BLaER1 treated with 17β-estradiol and CSF1 and Interleukin-3, amounts not matched to agents 10 nM and 100 nM (cell line): ENCODE measurements at regions not wholly inside any gene's neighbourhood (a gene's known extent, or its start where the extent isn't known, plus 50 kb on each side); places are given as distances from the start of the nearest gene placed in this dataset.
"Not testable (repeated sequence)": the region's sequence is repeated elsewhere in the genome, so short reads cannot be mapped to it uniquely, and the experiment has no call there.

ENCODE experiments used
- H3K27ac ChIP-seq, 11 experiments: shearing (Covaris generic); formaldehyde crosslinking; 2 replicates each; pipeline ENCODE4 v1.8.1; 2022
- H3K27me3 ChIP-seq, 11 experiments: shearing (Covaris generic); formaldehyde crosslinking; 2 replicates each; pipeline ENCODE4 v1.8.1; 2022
- H3K36me3 ChIP-seq, 11 experiments: shearing (Covaris generic); formaldehyde crosslinking; 2 replicates each; pipeline ENCODE4 v1.8.1; 2022
- H3K4me1 ChIP-seq, 10 experiments: shearing (Covaris generic); formaldehyde crosslinking; 2 replicates each; pipeline ENCODE4 v1.8.1; 2022
- H3K4me2 ChIP-seq, 11 experiments: shearing (Covaris generic); formaldehyde crosslinking; 2 replicates each; pipeline ENCODE4 v1.8.1; 2022
- H3K4me3 ChIP-seq, 10 experiments: shearing (Covaris generic); formaldehyde crosslinking; 2 replicates each; pipeline ENCODE4 v1.8.1; 2022
- H3K9ac ChIP-seq, 11 experiments: shearing (Covaris generic); formaldehyde crosslinking; 2 replicates each; pipeline ENCODE4 v1.8.1; 2022
- H3K9me3 ChIP-seq, 11 experiments: shearing (Covaris generic); formaldehyde crosslinking; replicated peaks in 1 of 11; 2 replicates each; pipeline ENCODE4 v1.8.1; 2022
- H4K20me1 ChIP-seq, 11 experiments: shearing (Covaris generic); formaldehyde crosslinking; 2 replicates each; pipeline ENCODE4 v1.8.1; 2022
- Cebpa-rat ChIP-seq, 11 experiments: shearing (Covaris generic); IDR thresholded peaks; 2 replicates each; pipeline ENCODE4 v1.8.1; 2022

DNA sequence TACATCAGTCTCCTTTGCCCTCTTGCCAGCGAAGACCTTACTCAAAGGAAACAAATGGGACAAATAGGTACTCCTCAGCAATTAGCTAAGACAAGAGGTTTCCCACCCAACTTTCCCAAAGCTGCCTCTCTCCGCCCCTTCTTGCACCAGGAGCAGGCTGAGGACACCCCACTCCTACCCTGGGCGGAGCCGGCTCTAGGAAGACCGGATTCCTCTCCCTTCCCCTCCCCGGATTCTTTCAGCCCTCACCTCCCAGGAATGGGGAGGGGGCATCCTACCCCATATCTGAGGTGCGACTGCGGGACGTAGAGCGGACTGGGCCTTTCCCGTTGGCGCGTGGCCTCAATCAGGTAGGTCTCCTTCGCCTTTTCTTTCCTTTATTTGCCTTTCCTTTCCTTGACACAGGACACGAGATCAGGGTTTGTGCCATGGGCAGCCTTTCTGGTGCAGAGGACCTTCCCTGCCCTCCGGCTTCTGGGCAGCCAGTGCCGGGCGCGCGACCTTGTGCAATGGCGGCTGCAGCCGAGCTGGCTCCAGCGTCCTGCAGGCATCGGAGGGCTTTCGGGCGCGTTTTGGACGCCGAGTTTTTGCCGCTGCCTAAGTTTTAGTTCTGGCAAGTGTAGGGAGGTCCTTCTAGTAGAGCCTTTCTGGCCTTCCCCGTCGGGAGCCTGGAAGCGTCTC, 279.9 kb downstream of the PLS3 start:
- H3K27me3 ChIP-seq, H3K9me3 ChIP-seq, H4K20me1 ChIP-seq, H3K27ac ChIP-seq, H3K36me3 ChIP-seq, H3K4me3 ChIP-seq, H3K9ac ChIP-seq, H3K4me1 ChIP-seq, H3K4me2 ChIP-seq: not testable (repeated sequence)

DNA sequence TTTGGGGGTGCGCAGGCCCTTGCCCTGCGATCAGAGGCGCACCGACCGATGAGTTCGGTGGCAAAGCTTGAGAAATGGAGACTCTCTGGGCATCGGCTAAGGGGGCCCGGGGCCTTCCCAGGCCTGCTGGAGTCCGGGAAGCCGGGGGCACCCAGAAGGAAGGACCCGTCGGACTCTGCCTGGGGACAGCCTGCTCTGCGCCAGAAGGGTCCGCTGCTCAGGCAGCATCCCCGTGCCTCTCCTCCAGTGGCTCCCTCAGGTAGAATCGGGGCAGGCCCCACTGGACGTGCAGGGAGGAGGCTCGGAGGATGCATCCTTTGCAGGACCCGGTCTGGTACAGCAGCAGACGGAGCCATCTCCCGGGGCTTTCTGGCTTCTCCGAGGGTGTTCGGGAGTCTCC, 290.0 kb downstream of the PLS3 start:
- not testable (repeated sequence) for H3K27ac ChIP-seq, H3K4me3 ChIP-seq, H3K9ac ChIP-seq, H3K4me1 ChIP-seq, H4K20me1 ChIP-seq, H3K36me3 ChIP-seq, H3K4me2 ChIP-seq, H3K27me3 ChIP-seq, H3K9me3 ChIP-seq

DNA sequence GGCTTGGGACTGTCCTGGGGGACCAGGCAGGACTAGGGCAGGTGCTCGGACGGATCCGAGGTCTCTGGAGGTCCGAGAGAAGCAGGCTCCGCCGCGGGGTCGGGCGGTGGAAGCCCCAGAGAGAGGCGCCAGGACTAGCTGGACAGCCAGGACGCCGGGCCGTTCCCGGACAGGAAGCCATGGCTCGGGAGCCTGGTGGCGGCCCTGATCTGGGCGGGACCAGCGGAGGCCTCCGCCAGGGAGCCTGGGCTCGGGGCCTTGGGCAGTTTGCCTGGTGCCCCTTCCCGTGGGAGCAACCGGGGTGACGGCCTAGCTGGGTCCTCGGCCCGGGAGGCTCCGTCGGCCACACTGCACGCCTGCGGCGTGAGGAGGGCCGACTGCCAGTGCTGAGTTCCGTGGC, 292.3 kb downstream of the PLS3 start:
- H3K9me3 ChIP-seq, H4K20me1 ChIP-seq, H3K4me1 ChIP-seq, H3K9ac ChIP-seq, H3K27me3 ChIP-seq, H3K36me3 ChIP-seq, H3K27ac ChIP-seq, H3K4me3 ChIP-seq, H3K4me2 ChIP-seq: not testable (repeated sequence)

DNA sequence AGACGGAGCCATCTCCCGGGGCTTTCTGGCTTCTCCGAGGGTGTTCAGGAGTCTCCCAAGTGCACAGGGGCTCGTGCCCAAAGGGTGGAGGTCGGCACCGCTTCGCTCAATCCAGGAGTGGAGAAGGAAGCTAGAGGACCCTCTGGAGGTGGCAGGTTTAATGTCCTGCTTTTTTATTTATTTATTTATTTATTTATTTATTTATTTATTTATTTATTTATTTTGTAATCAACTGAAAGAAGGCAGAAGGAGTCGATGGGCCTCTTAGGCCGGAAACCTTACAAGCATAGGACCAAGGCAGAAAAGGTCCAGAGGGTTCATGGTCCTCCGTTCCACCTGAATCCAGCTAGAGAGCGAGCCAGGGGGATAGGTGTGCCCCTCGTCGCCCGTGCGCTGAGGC, 289.4 kb upstream of the AGTR2 start:
- not testable (repeated sequence) for H3K4me2 ChIP-seq, H3K36me3 ChIP-seq, H3K9ac ChIP-seq, H3K4me3 ChIP-seq, H3K4me1 ChIP-seq, H4K20me1 ChIP-seq, H3K27me3 ChIP-seq, H3K27ac ChIP-seq, H3K9me3 ChIP-seq

DNA sequence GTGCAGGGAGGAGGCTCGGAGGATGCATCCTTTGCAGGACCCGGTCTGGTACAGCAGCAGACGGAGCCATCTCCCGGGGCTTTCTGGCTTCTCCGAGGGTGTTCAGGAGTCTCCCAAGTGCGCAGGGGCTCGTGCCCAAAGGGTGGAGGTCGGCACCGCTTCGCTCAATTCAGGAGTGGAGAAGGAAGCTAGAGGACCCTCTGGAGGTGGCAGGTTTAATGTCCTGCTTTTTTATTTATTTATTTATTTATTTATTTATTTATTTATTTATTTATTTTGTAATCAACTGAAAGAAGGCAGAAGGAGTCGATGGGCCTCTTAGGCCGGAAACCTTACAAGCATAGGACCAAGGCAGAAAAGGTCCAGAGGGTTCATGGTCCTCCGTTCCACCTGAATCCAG, 286.4 kb upstream of the AGTR2 start:
- H3K27me3 ChIP-seq, H3K36me3 ChIP-seq, H3K4me1 ChIP-seq, H4K20me1 ChIP-seq, H3K27ac ChIP-seq, H3K9ac ChIP-seq, H3K4me2 ChIP-seq, H3K4me3 ChIP-seq: not testable (repeated sequence)
- peaks cover 8 to 17% (median 14%) of the 10 kb centered on the region in 11 experiments for H3K9me3 ChIP-seq

DNA sequence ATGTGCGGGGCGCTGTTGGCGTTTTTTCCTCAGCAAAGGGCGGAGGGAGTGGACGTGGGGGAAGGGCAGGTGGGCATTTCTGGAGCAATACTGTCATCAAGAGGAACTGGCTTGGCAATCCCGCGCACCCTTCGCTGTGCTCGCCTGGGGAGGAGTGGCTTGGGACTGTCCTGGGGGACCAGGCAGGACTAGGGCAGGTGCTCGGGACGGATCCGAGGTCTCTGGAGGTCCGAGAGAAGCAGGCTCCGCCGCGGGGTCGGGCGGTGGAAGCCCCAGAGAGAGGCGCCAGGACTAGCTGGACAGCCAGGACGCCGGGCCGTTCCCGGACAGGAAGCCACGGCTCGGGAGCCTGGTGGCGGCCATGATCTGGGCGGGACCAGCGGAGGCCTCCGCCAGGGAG, 282.5 kb upstream of the AGTR2 start:
- H3K9me3 ChIP-seq = peaks cover 8 to 36% (median 27%) of the 10 kb centered on the region in 11 experiments
- H3K27ac ChIP-seq, H3K36me3 ChIP-seq, H4K20me1 ChIP-seq, H3K4me2 ChIP-seq, H3K9ac ChIP-seq: not testable (repeated sequence)
- peaks cover 0 to 13% (median 9%) of the 10 kb centered on the region in 10 experiments; a peak in 15 of 20 replicates for H3K4me1 ChIP-seq
- H3K4me3 ChIP-seq = peak overlapping the region in 2 of 10 experiments; percentile 25 to 34; a peak in 1 of 20 replicates
- peaks cover 0 to 15% (median 8%) of the 10 kb centered on the region in 11 experiments; a peak in 11 of 22 replicates for H3K27me3 ChIP-seq

DNA sequence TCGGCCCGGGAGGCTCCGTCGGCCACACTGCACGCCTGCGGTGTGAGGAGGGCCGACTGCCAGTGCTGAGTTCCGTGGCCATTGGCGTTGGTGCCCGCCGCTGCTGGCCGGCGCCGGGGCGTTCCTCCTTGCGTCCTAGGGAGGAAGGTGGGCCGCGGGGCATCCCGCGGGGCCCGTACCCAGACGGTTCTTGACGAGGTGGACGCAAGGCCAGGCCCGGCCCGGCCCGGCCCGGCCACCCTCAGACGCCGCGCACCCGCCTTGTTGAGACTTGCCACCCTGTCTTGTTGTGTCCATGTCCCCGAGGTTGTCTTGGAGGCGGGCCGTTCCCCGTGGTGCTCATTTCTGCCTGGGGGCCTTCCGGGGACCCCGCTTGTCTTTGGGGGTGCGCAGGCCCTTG, 282.0 kb upstream of the AGTR2 start:
- Histone ChIP-seq H3K9me3 (peaks cover 8 to 36% (median 27%) of the 10 kb centered on the region in 11 experiments), H3K4me1 (peaks cover 2 to 18% (median 14%) of the 10 kb centered on the region in 10 experiments; a peak in 19 of 20 replicates), H3K27me3 (peaks cover 0 to 20% (median 11%) of the 10 kb centered on the region in 11 experiments; a peak in 12 of 22 replicates)
- not testable (repeated sequence) for H3K4me2 ChIP-seq, H4K20me1 ChIP-seq, H3K27ac ChIP-seq, H3K9ac ChIP-seq, H3K36me3 ChIP-seq, H3K4me3 ChIP-seq

DNA sequence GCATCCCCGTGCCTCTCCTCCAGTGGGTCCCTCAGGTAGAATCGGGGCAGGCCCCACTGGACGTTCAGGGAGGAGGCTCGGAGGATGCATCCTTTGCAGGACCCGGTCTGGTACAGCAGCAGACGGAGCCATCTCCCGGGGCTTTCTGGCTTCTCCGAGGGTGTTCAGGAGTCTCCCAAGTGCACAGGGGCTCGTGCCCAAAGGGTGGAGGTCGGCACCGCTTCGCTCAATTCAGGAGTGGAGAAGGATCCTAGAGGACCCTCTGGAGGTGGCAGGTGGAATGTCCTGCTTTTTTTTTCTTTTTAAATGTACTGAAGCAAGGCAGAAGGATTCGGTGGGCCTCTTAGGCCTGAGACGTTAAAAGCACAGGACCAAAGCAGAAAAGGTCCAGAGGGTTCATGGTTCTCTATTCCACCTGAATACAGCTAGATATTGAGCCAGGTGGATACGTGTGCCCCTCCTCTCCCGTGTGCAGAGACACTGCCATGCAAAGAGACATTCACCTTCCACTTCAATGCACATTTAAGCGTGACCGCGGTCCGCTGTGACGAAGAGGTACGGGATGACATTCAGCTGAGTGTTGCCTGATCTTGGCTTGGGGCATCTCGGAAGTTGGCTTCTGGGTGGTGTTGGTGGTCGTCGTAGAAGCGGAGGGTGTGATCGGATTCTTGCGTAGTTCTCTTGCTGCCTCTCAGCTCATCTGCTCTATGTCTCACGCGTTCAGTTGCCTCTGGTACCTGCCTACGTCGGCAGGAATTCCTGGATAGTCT, 281.2 kb upstream of the AGTR2 start:
- Histone ChIP-seq H4K20me1 (no peaks in the 10 kb centered on the region), H3K4me1 (peaks cover 5 to 24% (median 19%) of the 10 kb centered on the region in 10 experiments; a peak in 19 of 20 replicates), H3K27ac (no peak overlapping the region), H3K4me2 (no peak overlapping the region), H3K36me3 (no peaks in the 10 kb centered on the region), H3K9ac (no peak overlapping the region), H3K9me3 (peaks cover 8 to 36% (median 27%) of the 10 kb centered on the region in 11 experiments), H3K4me3 (no peak overlapping the region), H3K27me3 (peaks cover 0 to 27% (median 16%) of the 10 kb centered on the region in 11 experiments; a peak in 15 of 22 replicates)
- no peak for TF ChIP-seq Cebpa-rat (IDR thresholded peaks at IDR 0.05)

DNA sequence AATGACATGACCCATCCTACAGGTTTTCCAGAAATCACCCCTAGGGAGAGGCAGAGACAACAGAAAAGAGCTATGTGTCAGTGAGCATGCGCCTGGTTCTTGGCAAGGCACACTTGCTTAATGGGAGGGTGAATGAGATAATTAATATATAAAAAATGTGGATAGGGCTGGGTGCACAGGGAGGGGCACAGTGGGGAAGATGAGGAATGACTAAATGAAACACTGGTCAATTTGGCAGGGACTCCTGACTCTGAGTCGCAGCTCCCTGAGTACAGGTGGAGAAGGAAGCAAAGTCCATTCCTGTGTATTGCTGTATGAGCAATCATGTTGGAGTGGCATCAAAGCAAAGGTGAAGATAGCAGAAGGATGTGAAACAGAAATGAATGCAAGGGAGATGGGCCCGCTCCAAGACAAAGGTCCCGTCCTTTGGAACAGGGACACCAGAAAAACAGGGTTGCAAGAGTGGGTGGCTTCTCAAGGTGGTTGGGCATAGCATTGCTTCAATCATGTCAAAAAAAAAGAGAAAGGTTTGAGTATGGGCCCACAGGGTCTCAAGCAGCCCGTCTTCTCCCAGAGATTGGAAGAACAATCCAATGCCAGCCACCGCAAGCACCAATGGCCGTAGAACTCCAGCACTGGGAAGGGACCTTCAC, 278.4 kb upstream of the AGTR2 start:
- Histone ChIP-seq H3K27ac (peak overlapping the region; percentile 63 to 91 (median 84); a peak in 21 of 22 replicates), H3K4me1 (peaks cover 5 to 29% (median 21%) of the 10 kb centered on the region in 10 experiments; a peak in 19 of 20 replicates), H3K9me3 (peaks cover 8 to 31% (median 25%) of the 10 kb centered on the region in 11 experiments), H3K4me3 (peak overlapping the region in 8 of 10 experiments; percentile 38 to 67 (median 52); a peak in 12 of 20 replicates), H4K20me1 (no peaks in the 10 kb centered on the region; a peak in 1 of 22 replicates), H3K9ac (peak overlapping the region; percentile 63 to 82 (median 77)), H3K4me2 (peak overlapping the region; percentile 78 to 91 (median 82)), H3K36me3 (no peaks in the 10 kb centered on the region), H3K27me3 (peaks cover 0 to 51% (median 39%) of the 10 kb centered on the region in 11 experiments; a peak in 19 of 22 replicates)
- no peak for TF ChIP-seq Cebpa-rat (IDR thresholded peaks at IDR 0.05)
